Right renal pelvis (tissue), 4 donors: ENCODE measurements at regions not wholly inside any gene's neighbourhood (a gene's known extent, or its start where the extent isn't known, plus 50 kb on each side); places are given as distances from the start of the nearest gene placed in this dataset.
"Not testable (repeated sequence)": the region's sequence is repeated elsewhere in the genome, so short reads cannot be mapped to it uniquely, and the experiment has no call there.

Experiments used
- DNase-seq, 4 donors: peaks; one replicate each; pipeline ENCODE4 v3.0.0-alpha.2; 2013; ENCODE audit warnings: low read depth in 4 of 4, low spot score in 3 of 4, missing footprints in 1 of 4

- DNase-seq: not testable (repeated sequence)
These were observed 54.4 kb upstream of the MUCL1 start for GRCh38 chr12:54799966-54800365.

GRCh38 chr12:54798651-54799050 is 55.7 kb upstream of the MUCL1 start:
- DNase-seq: no peak

DNA sequence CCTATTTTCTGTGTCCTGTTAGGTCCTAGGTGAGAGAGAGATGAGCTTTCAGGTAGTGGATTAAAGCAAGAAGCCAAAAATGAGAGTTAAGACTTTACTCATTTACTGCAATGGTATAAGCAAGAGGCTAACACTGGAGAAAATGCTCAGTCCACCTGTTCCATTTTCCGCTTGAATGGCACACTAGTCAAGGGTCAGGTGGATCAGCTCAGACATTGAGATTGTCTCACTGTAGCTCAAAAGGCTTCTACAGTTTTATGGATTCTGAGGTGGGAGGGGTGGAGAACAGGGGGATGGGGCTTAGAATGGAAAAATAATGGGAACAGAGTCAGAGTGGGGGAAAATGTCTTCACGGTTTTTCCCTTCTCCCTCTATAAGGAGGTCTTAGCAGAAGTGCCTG is 57.3 kb upstream of the MUCL1 start:
- peak in 1 of 4 donors; percentile 16 for DNase-seq

DNA sequence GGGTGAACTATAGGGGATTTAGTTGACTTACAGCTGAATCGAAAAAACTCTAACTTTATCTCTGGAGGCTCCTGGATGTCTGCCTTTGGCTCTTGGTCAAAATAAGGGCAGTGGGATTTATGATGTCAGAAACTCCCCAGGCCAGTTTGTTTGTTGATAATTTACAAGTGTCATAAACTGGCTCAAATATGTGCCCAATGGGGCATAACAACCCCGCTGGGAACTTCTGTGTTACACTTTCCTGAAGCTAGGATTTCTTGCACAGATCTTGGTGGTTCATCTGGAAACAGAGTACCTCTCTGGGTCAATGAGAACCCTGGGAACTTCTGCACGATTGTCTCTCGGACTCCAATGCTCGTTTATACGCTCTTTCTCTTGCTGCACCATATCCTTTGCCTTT is 58.7 kb upstream of the MUCL1 start:
- peak in 1 of 4 donors; percentile 18 for DNase-seq

GRCh38 chr12:54786081-54786480 is 68.2 kb upstream of the MUCL1 start:
- no peak for DNase-seq

- DNase-seq: no peak
These were observed 70.2 kb upstream of the MUCL1 start for GRCh38 chr12:54784115-54784514.

DNA sequence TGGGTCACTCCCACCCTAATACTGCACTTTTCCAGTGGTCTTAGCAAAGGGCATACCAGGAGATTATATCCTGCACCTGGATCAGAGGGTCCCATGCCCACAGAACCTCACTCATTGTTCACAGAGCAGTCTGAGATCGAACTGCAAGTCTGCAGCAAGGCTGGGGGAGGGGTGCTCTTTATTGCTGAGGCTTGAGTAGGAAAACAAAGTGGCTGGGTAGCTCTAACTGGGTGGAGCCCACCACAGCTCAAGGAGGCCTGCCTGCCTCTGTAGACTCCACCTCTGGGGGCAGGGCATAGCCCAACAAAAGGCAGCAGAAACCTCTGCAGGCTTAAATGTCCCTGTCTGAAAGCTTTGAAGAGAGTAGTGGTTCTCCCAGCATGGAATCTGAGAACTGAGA is 77.3 kb upstream of the MUCL1 start:
- DNase-seq: not testable (repeated sequence)

DNA sequence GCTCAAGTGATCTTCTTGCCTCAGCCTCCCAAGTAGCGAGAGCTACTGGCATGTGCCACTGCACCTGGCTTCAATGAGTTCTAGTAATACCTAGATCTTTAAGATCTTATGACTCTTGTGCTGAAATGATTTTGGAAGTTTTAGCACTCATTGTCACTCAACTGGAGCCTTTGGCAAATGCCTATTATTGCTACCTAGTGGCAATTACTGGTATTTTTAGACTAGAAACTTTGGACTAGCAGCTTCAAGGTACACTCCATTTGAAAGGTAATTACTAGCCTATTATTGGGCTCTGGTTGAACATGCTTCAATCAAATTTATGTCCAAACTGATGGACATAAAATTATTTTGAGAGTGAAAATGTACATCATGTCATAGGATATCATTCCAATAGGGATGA is 80.7 kb upstream of the MUCL1 start:
- no peak for DNase-seq

DNA sequence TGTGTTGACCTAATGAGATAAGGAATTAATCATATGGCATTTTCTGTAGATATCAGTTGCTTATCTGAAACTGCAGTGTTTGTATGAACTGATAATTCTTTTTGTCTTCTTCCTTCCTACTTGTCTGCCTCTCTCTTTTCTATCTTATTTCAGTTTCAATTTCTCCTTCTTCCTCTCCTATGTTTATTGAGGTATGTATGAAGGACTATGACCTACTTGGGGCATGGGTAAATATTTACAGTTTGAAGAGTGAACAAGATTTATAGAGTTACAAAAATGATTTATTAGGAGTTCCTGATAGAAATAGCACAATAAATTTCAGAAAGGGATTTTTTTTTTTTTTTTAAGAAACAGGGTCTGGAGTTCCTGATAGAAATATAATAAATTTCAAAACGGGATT is 88.7 kb upstream of the MUCL1 start:
- DNase-seq: no peak

DNA sequence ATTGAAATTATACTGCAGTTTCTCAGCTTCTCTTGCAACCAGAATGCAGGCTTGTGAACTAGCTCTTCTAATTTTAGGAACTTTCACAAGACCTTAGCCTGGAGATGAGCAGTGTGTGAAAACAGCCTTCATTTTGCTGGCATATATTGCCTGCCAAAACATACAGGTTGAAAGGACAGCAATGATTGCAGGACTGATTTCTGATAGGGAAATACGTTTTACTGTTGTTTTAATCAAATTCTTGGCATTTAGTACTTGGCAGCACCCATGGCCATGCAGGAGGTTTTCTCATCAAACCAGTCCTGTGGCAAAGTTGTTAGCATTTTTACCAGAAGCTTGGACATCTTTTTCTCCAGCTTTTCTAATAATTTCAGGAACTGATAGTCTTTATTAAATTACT is 91.9 kb upstream of the MUCL1 start:
- DNase-seq: no peak

DNA sequence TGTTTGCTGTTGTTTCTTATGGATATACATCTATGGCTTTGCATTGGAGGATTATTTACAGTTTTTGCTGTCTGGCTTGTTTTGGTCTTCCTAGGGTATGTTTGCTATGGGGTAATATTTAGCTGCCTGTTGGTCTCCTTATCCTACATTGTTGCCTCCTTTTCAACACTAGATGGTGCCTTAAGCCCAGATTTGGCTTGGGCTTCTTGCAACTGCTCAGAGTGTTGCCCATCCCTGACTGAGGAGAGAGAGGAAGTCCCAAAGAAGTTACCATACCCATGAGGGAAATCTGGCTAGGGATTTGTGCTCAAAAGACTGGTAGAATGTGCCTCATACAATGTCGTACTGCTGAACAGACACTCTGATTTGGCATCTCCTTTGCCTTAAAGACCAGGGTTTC is 94.6 kb upstream of the MUCL1 start:
- DNase-seq: no peak

DNA sequence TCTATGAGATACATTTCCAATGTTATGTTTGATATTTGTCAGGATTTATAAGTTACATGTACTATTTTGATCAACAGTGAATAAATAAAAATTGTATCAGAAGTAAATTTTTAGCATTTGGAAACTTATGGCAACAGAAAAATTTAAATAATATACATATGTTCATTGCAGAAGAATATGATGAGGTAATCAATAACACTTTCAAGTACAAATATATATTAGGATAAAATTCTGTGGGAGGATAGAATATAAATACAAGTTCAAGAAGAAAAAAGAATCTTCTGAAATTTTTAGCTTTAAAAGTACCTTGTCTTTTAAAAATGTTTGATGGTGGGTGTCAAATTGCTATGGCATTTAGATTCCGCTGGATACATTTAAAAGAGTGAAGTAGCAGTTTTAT is 102.8 kb upstream of the MUCL1 start:
- no peak for DNase-seq

- DNase-seq: peak; percentile 28 to 33 (median 32)
These were observed 101.1 kb upstream of the DCD start for GRCh38 chr12:54749191-54749818.

GRCh38 chr12:54744590-54744989 is 96.4 kb upstream of the DCD start:
- no peak for DNase-seq

GRCh38 chr12:54740882-54741281 is 92.7 kb upstream of the DCD start:
- no peak for DNase-seq

DNA sequence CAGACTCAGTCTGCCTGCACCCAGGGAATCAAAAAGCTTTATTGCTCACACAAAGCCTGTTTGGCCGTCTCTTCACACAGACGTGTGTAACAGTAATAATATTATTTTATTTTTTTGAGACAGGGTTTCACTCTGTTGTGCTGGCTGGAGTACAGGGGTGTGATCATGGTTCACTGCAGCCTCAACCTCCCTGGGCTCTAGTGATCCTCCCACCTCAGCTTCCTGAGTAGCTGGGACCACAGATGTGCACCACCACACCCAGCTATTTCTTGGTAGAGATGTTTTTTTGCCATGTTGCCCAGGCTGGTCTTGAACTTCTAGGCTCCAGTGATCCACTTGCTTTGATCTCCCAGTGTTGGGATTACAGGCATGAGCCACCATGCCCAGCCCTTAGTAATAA is 88.4 kb upstream of the DCD start:
- DNase-seq: no peak

DNA sequence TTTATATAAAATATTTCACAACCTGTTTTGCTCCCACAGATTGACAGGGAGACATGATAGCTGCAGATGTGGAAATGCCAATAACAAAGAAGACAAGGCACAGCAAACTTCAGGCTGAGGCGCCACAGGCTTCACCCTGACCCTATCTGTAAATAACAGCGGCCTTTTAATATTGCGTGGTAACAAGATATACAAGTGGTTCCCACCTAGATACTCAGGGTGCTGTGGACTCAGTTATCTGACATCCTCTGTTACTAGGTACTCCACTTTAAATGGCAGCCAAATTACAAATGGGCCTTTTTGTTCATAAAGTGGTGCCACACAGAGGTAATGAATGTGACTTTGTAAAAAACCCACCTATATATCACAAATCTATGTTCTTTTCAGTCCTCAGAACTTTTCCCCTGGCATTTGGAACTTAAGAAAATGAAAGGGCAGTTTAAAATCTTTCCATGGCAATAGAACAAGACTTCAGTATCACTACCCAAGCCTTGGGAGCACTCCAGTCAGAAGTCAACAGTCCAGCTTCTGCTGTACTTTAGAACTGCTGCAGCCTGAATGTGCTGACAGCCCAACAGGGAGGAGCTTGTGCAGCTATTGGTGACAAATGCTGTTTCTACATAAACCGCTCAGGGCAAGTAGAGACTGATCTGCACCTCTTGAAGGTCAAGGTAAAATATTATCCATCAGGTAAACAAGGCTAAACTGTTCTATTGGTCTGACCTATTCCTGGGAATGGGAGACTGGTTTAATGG is 86.2 kb upstream of the DCD start:
- peak in 1 of 4 donors; percentile 22 for DNase-seq

GRCh38 chr12:54725233-54725843 is 77.2 kb upstream of the DCD start:
- DNase-seq: no peak

DNA sequence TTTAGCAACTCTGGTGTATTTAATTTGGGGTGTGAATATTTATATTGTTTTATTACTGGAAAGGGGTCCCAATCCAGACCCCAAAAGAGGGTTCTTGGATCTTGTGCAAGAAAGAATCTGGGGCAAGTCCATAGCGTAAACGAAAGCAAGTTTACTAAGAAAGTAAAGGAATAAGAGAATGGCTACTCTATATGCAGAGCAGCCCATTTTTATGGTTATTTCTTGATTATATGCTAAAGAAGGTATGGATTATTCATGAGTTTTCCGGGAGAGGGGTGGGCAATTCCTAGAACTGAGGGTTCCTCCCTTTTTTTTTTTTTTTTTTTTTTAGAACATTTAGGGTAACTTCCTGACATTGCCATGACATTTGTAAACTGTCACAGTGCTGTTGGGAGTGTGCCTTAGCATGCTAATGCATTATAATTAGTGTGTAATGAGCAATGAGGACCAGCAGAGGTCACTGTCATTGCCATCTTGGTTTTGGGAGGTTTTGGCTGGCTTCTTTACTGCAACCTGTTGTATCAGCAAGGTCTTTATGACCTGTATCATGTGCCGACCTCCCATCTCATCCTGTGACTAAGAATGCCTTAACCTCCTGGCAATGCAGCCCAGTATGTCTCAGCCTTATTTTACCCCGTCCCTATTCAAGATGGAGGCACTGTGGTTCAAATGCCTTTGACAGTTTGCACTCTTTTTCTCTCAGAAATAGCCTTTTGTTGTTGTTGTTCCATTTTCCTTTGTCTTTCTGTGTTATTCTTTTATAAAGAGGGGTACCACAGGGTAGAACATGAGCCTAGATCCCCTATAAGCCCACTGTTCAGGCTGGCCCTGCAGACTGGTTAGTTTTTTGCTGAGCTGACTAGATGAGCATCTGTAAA is 75.5 kb upstream of the DCD start:
- DNase-seq: no peak

DNA sequence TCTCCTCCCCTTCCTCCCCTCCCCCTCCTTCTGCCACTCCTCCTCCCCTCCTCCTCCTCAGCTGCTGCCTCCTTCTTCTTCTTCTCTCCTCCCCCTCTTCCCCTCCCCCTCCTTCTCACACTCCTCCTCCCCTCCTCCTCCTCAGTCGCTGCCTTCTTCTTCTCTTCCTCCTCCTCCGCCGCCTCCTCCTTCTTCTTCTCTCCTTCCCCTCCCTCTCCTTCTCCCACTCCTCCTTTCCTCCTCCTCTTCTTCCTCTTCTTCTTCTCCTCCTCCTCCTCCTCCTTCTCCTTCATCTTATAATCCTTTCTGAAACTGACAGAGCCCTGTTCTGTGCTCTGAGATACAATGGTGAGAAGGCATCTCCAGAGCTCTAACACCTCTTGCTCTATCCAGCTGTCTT is 73.1 kb upstream of the DCD start:
- no peak for DNase-seq

DNA sequence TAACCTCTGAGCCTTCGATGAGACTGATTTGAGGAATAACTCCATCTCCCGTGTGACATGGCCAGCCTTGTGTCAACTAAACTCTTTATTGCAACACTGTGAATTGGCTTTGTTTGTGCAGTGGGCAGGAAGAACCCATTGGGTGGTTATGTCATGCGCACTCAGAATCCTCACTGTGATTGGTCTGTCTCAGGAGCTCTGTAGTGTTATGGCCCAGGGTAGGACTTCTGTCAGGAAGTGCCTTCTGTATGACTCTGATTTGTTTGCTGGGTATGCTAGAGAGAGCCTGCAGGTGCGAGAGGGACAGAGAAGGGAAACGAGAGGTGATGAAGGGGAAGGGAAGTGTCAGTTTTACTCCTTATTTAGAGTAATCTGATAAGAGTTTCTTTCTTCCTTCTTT is 71.5 kb upstream of the DCD start:
- no peak for DNase-seq
